GM12872 (cell line): ENCODE measurements at regions not wholly inside any gene's neighbourhood (a gene's known extent, or its start where the extent isn't known, plus 50 kb on each side); places are given as distances from the start of the nearest gene placed in this dataset.

ENCODE experiments used
- CTCF ChIP-seq: IDR thresholded peaks from 3 replicates; pipeline ENCODE4 v1.5.1; 2011; ENCODE audit warnings: low read depth, mild to moderate bottlenecking, low read length, moderate library complexity; ENCODE audit not compliant: insufficient read depth

GRCh38 chr10:29840516-29841276 lies 205.9 kb upstream of the SVIL start:
- no peak for TF ChIP-seq CTCF

DNA sequence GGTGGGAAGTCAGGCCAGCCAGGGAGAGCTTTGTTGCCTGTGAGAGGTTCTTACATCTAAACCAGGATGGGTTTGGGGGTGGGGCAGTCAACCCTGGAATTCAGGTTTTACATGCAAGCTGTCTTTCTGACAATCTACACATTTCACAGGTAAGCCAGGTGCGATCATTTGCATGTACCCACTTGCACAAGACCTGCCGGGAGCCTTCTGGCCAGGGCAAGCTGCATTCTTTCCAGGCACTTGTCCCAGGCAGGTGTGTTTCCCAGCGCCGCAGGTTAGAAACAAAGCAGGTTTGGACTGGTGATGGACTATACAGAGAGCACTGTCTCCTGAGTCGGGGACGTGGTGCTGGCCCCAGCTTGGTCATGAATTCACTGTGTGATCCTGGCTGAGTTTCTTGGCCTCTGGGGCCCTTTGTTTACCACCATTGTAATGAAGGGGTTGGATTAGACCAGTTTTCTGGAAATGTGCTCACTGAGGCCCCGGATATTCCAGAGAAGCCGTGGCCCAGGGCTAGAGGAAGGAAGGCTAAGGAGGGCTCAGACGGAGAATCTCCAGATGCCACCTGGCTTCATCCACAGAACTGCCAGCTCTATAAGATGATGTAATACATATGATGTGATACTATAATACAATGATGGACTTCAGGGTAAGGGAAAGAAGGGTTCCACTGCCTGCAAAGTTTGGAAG lies 205.2 kb upstream of the SVIL start:
- TF ChIP-seq CTCF, result no peak

DNA sequence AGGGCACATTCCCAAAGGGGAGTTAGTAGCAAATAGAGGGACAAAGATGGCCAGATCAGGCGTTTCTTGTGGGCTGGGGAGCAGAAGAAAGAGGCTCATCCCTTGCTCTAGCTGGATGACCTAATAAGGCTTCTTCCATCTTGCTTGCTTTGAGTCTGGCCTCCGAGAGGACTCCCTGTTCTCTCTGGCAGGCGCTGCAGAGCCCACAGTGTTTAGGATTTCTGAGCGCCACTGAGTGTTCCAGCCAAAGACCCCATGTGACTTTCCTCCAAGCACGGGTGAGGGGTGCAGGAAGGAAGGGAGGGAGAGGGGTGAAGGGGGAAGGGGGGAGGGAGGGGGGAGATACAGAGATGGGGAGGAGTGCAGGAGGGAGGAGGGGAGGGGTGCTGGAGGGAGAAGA lies 203.8 kb upstream of the SVIL start:
- TF ChIP-seq CTCF, result no peak

- TF ChIP-seq CTCF, result no peak
Measured at GRCh38 chr10:29837586-29837985, 202.8 kb upstream of the SVIL start.

DNA sequence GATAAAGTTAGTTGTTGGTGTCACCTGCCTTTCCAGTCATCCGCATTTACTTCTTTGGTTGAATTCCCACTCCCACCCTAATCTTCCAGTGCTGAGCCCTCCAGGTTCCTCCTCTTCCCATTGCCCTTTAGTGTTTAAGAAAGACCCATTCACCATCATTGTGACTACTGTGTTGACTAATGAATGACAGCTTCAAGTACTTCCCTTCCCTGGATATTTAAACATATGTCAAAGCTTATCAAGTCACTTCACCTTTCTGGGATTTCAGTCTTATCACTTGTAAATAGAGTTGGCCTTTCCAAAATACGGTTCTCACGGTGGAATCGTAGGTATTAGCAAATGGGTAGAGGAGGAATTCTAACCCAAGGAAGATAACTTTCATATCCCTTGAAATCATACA lies 201.6 kb upstream of the SVIL start:
- no peak for TF ChIP-seq CTCF

GRCh38 chr10:29835055-29835454 lies 200.3 kb upstream of the SVIL start:
- no peak for TF ChIP-seq CTCF

DNA sequence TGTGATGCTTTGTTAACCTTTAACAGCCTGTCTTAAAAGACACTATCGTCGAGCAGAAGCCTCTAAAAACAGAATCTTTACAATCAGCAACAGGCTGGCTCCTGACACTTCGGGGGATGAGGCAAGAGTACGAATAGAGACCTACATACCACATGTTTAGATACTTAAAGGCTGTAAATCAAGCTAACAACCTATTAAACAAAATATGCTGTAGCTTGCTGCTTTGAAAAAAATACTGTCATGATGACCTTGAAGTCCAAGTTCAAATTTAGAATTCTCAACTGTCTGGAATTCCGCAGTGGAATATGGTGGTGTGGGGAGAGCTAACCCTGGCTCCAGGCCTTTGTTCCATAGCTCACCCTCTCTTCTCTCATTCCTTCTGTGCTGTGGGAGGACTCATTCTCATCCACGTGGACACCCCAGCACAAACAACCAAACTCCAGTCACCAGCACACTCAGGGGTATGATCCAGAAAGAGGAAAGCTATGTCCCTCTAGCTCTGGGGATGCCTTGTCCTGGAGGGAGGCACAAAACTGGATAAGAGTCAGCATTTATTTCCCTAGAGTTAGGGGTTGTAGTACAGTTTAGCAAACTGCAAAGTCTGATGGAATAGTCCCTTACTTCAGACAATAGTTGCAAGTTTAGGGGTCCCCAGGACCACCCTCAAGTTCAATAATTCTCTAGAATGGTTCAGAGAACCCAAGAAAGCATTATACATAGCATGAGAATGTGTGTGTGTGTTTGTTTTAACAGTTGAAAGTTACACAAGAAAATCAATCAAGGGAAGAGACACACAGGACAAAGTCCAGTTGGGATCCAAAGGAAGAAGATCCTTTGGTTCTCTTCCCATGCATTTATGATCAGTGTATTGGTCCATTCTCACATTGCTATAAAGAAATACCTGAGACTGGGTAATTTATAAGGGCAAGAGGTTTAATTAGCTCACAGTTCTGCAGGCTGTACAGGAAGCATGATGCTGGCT lies 196.1 kb upstream of the SVIL start:
- TF ChIP-seq CTCF, result no peak
